K562 (cell line): ENCODE measurements at regions not wholly inside any gene's neighbourhood (a gene's known extent, or its start where the extent isn't known, plus 50 kb on each side); places are given as distances from the start of the nearest gene placed in this dataset.

ENCODE experiments used
- BCL6 ChIP-seq: fragments of 250-450 bp; sonication (Bioruptor Pico); IDR thresholded peaks from 2 replicates; pipeline ENCODE4 v1.4.0; 2020
- ETV6 ChIP-seq, 3 experiments: fragments of 150-350 bp in 1 of 3; sonication (generic) in 1 of 3; formaldehyde crosslinking in 1 of 3; IDR thresholded peaks; 2 replicates each; pipeline versions ENCODE4 v1.6.1 to v1.8.0; 2014 to 2022; ENCODE audit warnings: borderline replicate concordance in 2 of 3, low read depth in 2 of 3, antibody characterized with exemption in 1 of 3, low read length in 1 of 3, mild to moderate bottlenecking in 1 of 3, missing genetic modification reagents in 1 of 3
- EZH2 ChIP-seq: IDR thresholded peaks from 2 replicates; pipeline ENCODE4 v1.6.1; 2012; ENCODE audit warnings: low read depth, mild to moderate bottlenecking, inconsistent platforms, low read length, borderline replicate concordance
- POLR2AphosphoS2 ChIP-seq: IDR thresholded peaks from 2 replicates; pipeline ENCODE4 v1.6.1; 2012; ENCODE audit warnings: low read length, improper control_type of control experiment
- SAFB2 ChIP-seq: fragments of 200-400 bp; formaldehyde crosslinking; IDR thresholded peaks from 2 replicates; pipeline ENCODE4 v1.6.1; 2018; ENCODE audit warnings: borderline replicate concordance, low read length, low read depth, moderate library complexity; ENCODE audit not compliant: severe bottlenecking
- ZFP1 ChIP-seq: fragments of 450-650 bp; formaldehyde crosslinking; IDR thresholded peaks from 2 replicates; pipeline ENCODE4 v1.4.0; 2020; ENCODE audit warnings: mild to moderate bottlenecking, mixed read lengths
- TF ChIP-seq, protein P1 (sequence below): fragments of 450-650 bp; formaldehyde crosslinking; IDR thresholded peaks from 2 replicates; pipeline ENCODE4 v1.4.0; 2020; ENCODE audit warnings: mild to moderate bottlenecking, moderate library complexity
- TF ChIP-seq, protein P2 (sequence below), 2 experiments: fragments of 450-650 bp in 1 of 2; sonication (generic) in 1 of 2; formaldehyde crosslinking; conservative IDR thresholded peaks; 2 replicates each; pipeline versions ENCODE4 v1.4.0 to v1.8.1; 2020 to 2022; ENCODE audit warnings: mild to moderate bottlenecking in 1 of 2, missing genetic modification reagents in 1 of 2

DNA sequence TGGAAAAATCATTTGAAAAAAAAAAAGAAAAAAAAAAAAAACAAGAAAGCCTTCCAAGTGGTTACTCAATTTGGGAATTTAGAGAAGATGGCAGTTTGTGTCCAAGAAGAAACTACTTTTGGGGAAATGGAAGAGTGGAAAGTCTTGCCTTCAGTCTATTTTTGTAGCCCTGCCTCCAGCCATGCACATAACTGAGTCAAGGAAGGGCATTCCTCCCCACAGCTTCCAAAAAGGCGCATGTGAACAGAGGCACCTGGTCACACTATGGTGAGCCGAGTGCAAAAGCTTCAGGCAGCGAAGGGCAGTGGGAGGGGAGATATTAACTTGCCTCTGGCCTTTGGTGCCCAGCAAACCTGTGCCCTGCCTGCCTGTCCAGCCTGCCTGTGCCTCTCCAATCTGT lies 163.7 kb downstream of the SMIM20 start:
- TF ChIP-seq, protein P1, sequence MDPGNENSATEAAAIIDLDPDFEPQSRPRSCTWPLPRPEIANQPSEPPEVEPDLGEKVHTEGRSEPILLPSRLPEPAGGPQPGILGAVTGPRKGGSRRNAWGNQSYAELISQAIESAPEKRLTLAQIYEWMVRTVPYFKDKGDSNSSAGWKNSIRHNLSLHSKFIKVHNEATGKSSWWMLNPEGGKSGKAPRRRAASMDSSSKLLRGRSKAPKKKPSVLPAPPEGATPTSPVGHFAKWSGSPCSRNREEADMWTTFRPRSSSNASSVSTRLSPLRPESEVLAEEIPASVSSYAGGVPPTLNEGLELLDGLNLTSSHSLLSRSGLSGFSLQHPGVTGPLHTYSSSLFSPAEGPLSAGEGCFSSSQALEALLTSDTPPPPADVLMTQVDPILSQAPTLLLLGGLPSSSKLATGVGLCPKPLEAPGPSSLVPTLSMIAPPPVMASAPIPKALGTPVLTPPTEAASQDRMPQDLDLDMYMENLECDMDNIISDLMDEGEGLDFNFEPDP (CRISPR knock-in tag) = no peak
- TF ChIP-seq BCL6 (CRISPR knock-in tag) (no peak), SAFB2 (no peak), ZFP1 (CRISPR knock-in tag) (no peak), EZH2 (no peak), ETV6 (IDR thresholded peaks at IDR 0.05; ENCODE audit: borderline replicate concordance in 1 of 2, low read depth in 2 of 2, low read length in 1 of 2) (no peak), ETV6 (CRISPR knock-in tag; IDR thresholded peaks at IDR 0.05; ENCODE audit: borderline replicate concordance) (no peak), POLR2AphosphoS2 (no peak)
- TF ChIP-seq, protein P2, sequence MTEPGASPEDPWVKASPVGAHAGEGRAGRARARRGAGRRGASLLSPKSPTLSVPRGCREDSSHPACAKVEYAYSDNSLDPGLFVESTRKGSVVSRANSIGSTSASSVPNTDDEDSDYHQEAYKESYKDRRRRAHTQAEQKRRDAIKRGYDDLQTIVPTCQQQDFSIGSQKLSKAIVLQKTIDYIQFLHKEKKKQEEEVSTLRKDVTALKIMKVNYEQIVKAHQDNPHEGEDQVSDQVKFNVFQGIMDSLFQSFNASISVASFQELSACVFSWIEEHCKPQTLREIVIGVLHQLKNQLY (CRISPR knock-in tag; conservative IDR thresholded peaks at IDR 0.05) = no peak
